ENCODE measurements at regions not wholly inside any gene's neighbourhood (a gene's known extent, or its start where the extent isn't known, plus 50 kb on each side); places are given as distances from the start of the nearest gene placed in this dataset.

- no peak for ATAC-seq
- no peak overlapping the region for H3K4me3 ChIP-seq (ENCODE audit: low read length)
- H3K4me2 ChIP-seq (ENCODE audit: low read length) = no peak overlapping the region
- H3K9me3 ChIP-seq (ENCODE audit: low read length) = no peaks in the 10 kb centered on the region
- no peaks in the 10 kb centered on the region for H3K36me3 ChIP-seq (ENCODE audit: low read depth, low read length)
- DNase-seq = no peak
- H3K9ac ChIP-seq (ENCODE audit: low read length) = no peak overlapping the region
- TF ChIP-seq EZH2phosphoT487 (IDR thresholded peaks at IDR 0.05; ENCODE audit: borderline replicate concordance, low read length) = no peak
- TF ChIP-seq EZH2 (IDR thresholded peaks at IDR 0.05; ENCODE audit: low read length, unreplicated experiment) = no peak
- TF ChIP-seq, protein P1, sequence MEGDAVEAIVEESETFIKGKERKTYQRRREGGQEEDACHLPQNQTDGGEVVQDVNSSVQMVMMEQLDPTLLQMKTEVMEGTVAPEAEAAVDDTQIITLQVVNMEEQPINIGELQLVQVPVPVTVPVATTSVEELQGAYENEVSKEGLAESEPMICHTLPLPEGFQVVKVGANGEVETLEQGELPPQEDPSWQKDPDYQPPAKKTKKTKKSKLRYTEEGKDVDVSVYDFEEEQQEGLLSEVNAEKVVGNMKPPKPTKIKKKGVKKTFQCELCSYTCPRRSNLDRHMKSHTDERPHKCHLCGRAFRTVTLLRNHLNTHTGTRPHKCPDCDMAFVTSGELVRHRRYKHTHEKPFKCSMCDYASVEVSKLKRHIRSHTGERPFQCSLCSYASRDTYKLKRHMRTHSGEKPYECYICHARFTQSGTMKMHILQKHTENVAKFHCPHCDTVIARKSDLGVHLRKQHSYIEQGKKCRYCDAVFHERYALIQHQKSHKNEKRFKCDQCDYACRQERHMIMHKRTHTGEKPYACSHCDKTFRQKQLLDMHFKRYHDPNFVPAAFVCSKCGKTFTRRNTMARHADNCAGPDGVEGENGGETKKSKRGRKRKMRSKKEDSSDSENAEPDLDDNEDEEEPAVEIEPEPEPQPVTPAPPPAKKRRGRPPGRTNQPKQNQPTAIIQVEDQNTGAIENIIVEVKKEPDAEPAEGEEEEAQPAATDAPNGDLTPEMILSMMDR (conservative IDR thresholded peaks at IDR 0.05; ENCODE audit: low read depth, low read length) = no peak
- no TSS peak for BruUV-seq (replicated peaks)
- no peaks in the 10 kb centered on the region for H3K27me3 ChIP-seq (ENCODE audit: low read length)
- ChIA-PET CTCF (no interaction called here), POLR2A (ENCODE audit: unreplicated experiment) (no interaction called here)
- intact Hi-C loops (cut with micrococcal nuclease) = no loop called here
- no peaks in the 10 kb centered on the region for H3K79me2 ChIP-seq (ENCODE audit: low read length)
- no peaks in the 10 kb centered on the region for H3F3A ChIP-seq (ENCODE audit: low read length, unreplicated experiment)
- H4K20me1 ChIP-seq (ENCODE audit: low read length) = no peaks in the 10 kb centered on the region
- H3K27ac ChIP-seq (ENCODE audit: low read length) = no peak overlapping the region
- no peaks in the 10 kb centered on the region for H3K4me1 ChIP-seq (ENCODE audit: insufficient read depth, low read length)
- no peak overlapping the region for H2AFZ ChIP-seq (ENCODE audit: low read length)
- H3K9me2 ChIP-seq (replicated peaks; ENCODE audit: low read length) = no peaks in the 10 kb centered on the region
These were observed 145.5 kb upstream of the AUTS2 start for GRCh38 chr7:69452797-69453196.

GRCh38 chr7:69457595-69458504, 140.4 kb upstream of the AUTS2 start:
- no peaks in the 10 kb centered on the region for H3K9me2 ChIP-seq (replicated peaks; ENCODE audit: low read length)
- DNase-seq (no peak), ATAC-seq (no peak)
- no peak overlapping the region for H3K9ac ChIP-seq (ENCODE audit: low read length)
- no peak overlapping the region for H2AFZ ChIP-seq (ENCODE audit: low read length)
- H3F3A ChIP-seq (ENCODE audit: low read length, unreplicated experiment) = no peaks in the 10 kb centered on the region
- BruUV-seq (replicated peaks) = no TSS peak
- POLR2A ChIA-PET (ENCODE audit: unreplicated experiment) = no interaction called here
- TF ChIP-seq EZH2phosphoT487 (IDR thresholded peaks at IDR 0.05; ENCODE audit: borderline replicate concordance, low read length) = no peak
- TF ChIP-seq, protein P1 (conservative IDR thresholded peaks at IDR 0.05; ENCODE audit: low read depth, low read length) = no peak
- no peak for TF ChIP-seq EZH2 (IDR thresholded peaks at IDR 0.05; ENCODE audit: low read length, unreplicated experiment)
- no peaks in the 10 kb centered on the region for H3K4me1 ChIP-seq (ENCODE audit: insufficient read depth, low read length)
- H4K20me1 ChIP-seq (ENCODE audit: low read length) = no peaks in the 10 kb centered on the region
- H3K27ac ChIP-seq (ENCODE audit: low read length) = no peak overlapping the region
- H3K4me3 ChIP-seq (ENCODE audit: low read length) = no peak overlapping the region
- H3K27me3 ChIP-seq (ENCODE audit: low read length) = no peaks in the 10 kb centered on the region
- no peaks in the 10 kb centered on the region for H3K36me3 ChIP-seq (ENCODE audit: low read depth, low read length)
- intact Hi-C loops (cut with micrococcal nuclease) = no loop called here
- H3K9me3 ChIP-seq (ENCODE audit: low read length) = no peaks in the 10 kb centered on the region
- H3K4me2 ChIP-seq (ENCODE audit: low read length) = no peak overlapping the region
- CTCF ChIA-PET = no interaction called here
- H3K79me2 ChIP-seq (ENCODE audit: low read length) = no peaks in the 10 kb centered on the region

- no peak overlapping the region for H3K4me3 ChIP-seq (ENCODE audit: low read length)
- POLR2A ChIA-PET (ENCODE audit: unreplicated experiment) = no interaction called here
- TF ChIP-seq, protein P1 (conservative IDR thresholded peaks at IDR 0.05; ENCODE audit: low read depth, low read length) = no peak
- no peak overlapping the region for H3K4me2 ChIP-seq (ENCODE audit: low read length)
- H3K79me2 ChIP-seq (ENCODE audit: low read length) = no peaks in the 10 kb centered on the region
- no peak for ATAC-seq
- H3K9me2 ChIP-seq (replicated peaks; ENCODE audit: low read length) = no peaks in the 10 kb centered on the region
- CTCF ChIA-PET = no interaction called here
- no peak overlapping the region for H3K27ac ChIP-seq (ENCODE audit: low read length)
- no peak overlapping the region for H2AFZ ChIP-seq (ENCODE audit: low read length)
- no peak overlapping the region for H3K9ac ChIP-seq (ENCODE audit: low read length)
- H3K9me3 ChIP-seq (ENCODE audit: low read length) = 0 out of 2 replicates have a peak, but pooled peaks cover 3% of the 10 kb centered on the region
- H3K36me3 ChIP-seq (ENCODE audit: low read depth, low read length) = no peaks in the 10 kb centered on the region
- H3K4me1 ChIP-seq (ENCODE audit: insufficient read depth, low read length) = no peaks in the 10 kb centered on the region
- DNase-seq = no peak
- no peaks in the 10 kb centered on the region for H4K20me1 ChIP-seq (ENCODE audit: low read length)
- intact Hi-C loops (cut with micrococcal nuclease) = no loop called here
- H3K27me3 ChIP-seq (ENCODE audit: low read length) = no peaks in the 10 kb centered on the region
- no peaks in the 10 kb centered on the region for H3F3A ChIP-seq (ENCODE audit: low read length, unreplicated experiment)
- no TSS peak for BruUV-seq (replicated peaks)
These were observed 134.2 kb upstream of the AUTS2 start for GRCh38 chr7:69464035-69464434.
